ENCODE measurements at regions not wholly inside any gene's neighbourhood (a gene's known extent, or its start where the extent isn't known, plus 50 kb on each side); places are given as distances from the start of the nearest gene placed in this dataset.
"Not testable (repeated sequence)": the region's sequence is repeated elsewhere in the genome, so short reads cannot be mapped to it uniquely, and the experiment has no call there.

- DNase-seq = no peak
Observed at GRCh38 chr14:83646228-83646627, 1883.7 kb upstream of the FLRT2 start.

DNA sequence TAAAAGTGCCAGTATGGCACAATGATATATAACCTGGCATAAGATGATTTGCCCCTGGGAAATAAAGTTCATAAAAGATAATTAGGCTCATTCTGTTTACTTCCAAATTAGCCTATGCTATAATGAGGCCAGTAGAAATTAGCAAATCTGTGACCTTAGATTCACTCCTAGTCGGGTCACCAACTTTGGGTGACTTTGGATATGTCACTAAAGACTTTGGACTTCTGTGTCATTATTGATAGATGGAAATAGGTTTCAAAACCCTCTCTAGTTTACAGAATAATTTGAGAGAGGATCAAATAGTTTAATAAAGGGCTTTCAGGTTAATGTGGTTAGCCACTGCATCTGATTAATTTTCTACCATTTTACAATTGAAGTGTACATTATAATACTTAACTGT lies 1869.3 kb upstream of the FLRT2 start:
- DNase-seq = no peak

DNA sequence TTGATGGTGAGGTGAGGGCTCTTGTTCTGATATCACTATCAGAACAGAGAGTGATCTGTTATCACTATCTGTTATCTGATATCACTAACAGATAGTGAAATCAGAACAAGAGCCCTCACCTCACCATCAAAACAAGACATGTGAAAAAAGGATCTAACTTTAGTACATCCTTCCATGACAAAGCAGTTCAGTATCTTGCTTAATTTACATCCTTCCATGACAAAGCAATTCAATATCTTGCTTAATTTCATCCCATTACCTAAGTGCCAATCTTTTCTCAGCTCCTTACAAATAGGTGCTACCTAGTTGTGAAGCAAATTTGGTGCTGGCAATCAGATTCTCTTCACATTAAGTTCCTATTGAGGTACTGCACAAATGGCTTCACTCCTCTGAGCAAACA lies 1865.6 kb upstream of the FLRT2 start:
- no peak for DNase-seq

- DNase-seq = no peak
Observed at GRCh38 chr14:83689265-83689664, 1840.7 kb upstream of the FLRT2 start.

DNA sequence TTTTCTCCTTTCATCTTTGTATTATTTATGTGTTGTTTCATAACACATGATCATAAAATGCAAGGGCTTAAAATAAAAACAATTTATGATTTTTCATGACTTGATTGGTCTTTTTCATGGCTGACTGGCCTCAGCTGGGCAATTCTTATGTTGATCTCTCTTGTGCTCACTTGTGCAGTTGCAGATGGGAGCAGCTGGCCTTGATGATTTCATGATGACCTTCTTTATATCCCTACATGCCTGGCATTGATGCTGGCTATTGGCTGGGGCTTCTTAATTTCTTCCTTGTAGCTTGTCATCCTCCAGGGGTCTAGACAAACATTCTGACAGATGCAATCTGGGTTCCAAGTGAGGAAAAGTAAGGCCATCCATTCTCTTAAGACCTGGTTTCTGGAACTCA lies 1832.8 kb upstream of the FLRT2 start:
- DNase-seq = no peak

DNA sequence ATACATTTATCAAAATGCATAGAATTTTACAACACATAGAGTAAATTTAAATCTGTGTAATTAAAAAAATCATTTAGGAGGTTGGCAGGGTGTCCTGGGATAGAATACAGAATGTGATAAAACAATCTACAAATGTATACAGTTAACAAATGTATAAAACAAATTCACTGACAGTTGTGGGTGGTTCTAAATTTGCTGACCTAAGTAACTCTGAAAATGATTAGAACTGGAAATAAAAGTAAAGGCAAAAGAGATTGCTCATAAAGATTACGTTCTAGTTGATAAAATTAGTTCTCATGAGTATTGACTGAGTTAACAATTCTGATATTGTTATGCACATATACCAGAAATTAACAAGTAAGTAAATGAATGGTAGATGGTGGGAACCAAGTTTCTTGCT lies 1827.3 kb upstream of the FLRT2 start:
- no peak for DNase-seq

DNA sequence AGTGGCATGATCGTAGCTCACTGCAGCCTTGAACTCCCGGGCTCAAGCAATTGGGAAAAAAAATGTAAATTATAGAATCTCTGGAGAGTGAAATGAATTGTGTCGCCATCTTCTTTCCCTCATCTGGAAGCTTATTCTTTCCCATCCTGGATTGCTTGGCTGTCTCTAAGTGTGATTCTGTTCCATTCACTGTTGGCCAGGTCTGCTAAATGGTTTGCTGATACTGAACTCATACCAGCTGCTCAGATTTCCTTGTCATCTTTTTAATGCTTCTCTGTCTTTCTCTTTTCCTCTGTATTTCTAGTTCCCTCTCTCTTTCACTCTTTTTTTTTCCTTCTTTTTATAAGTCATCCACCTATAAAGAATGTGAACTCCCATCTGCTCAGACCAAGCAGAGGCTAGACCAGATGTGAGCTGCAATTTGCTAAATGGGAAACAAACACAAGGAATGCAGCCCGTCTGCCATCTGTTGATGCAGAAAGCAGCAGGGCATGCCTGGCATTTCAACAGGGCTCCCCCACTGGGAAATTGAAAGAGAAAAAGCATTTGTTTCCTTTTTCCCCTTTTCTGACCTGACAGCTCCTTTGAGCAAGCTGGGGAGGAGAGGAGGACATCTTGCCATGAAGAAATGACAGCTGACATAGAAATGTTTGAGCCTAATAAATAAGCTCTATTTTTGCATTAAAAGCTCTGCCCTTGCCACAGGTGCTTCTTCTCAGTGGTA lies 1823.6 kb upstream of the FLRT2 start:
- DNase-seq = no peak

- DNase-seq = no peak
Observed at GRCh38 chr14:83707056-83707455, 1822.9 kb upstream of the FLRT2 start.

DNA sequence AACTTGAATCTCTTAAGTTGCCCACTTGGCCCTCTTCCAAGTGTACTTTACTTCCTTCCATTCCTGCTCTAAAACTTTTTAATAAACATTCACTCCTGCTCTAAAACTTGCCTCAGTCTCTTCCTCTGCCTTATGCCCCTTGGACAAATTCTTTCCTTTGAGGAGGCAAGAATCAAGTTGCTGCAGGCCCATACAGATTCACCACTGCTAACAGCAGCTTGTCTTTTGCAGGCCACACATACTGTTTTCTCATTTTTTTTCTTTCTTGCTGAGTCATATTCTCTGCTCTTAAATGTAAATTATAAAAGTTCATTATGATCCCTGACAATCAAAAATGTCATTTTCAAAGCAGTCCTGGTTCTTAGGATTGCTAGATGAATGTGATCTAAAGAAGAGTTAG lies 1820.8 kb upstream of the FLRT2 start:
- no peak for DNase-seq

- no peak for DNase-seq
Observed at GRCh38 chr14:83711046-83711445, 1818.9 kb upstream of the FLRT2 start.

GRCh38 chr14:83712418-83713129 lies 1817.4 kb upstream of the FLRT2 start:
- no peak for DNase-seq

GRCh38 chr14:83713732-83714131 lies 1816.2 kb upstream of the FLRT2 start:
- no peak for DNase-seq

- no peak for DNase-seq
Observed at GRCh38 chr14:83714151-83714550, 1815.8 kb upstream of the FLRT2 start.

- not testable (repeated sequence) for DNase-seq
Observed at GRCh38 chr14:83719435-83719834, 1810.5 kb upstream of the FLRT2 start.

GRCh38 chr14:83733670-83734069 lies 1796.3 kb upstream of the FLRT2 start:
- no peak for DNase-seq

DNA sequence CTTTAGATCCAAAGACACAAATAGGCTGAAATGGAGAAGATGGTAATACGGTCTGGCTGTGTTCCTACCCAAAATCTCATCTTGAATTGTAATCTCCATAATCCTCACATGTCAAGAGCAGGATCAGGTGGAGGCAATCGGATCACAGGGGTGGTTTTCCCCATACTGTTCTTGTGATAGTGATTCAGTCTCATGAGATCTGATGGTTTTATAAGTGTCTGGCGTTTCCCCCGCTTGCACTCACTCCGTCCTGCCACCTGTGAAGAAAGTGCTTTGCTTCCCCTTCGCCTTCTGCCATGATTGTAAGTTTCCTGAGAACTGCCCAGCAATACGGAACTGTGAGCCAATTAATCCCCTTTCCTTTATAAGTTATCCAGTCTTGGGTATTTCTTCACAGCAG lies 1795.5 kb upstream of the FLRT2 start:
- no peak for DNase-seq

DNA sequence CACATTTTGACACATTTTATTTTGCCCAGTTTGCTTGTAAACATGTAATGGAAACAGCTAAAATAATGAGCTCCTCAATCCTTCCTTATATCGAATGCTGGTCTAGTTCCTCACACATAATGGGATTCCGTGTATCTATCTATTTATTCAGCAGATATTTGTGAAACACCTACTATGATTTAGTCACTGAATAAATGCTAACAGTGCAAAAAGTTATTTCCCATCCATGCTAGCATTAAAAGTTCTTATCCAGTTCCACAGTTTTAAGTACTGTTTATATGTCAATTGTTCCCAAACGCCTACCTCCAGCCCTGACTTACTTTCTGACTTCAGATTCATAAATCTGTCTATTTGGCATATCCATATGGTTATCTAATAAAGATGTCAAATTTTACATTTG lies 1788.7 kb upstream of the FLRT2 start:
- DNase-seq = no peak

DNA sequence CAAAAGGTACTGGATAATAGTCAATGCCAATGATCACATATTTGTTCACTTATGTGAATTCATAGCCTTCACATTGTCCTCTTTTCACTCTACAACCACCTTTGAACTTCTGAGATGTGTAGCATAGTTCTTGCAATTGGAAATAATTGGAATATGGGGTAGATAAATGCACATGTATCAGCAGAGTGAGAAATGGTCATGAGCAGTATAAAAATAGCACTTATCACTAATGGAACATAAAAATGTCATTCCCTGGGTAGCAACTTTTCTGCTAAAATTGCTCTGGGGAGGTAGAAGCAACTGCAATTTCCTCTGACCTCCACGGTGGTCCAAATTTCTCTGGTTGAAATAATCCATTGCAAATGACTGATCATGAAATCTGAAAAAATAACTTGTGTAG lies 1785.7 kb upstream of the FLRT2 start:
- no peak for DNase-seq

GRCh38 chr14:83744891-83745290 lies 1785.1 kb upstream of the FLRT2 start:
- DNase-seq = no peak

DNA sequence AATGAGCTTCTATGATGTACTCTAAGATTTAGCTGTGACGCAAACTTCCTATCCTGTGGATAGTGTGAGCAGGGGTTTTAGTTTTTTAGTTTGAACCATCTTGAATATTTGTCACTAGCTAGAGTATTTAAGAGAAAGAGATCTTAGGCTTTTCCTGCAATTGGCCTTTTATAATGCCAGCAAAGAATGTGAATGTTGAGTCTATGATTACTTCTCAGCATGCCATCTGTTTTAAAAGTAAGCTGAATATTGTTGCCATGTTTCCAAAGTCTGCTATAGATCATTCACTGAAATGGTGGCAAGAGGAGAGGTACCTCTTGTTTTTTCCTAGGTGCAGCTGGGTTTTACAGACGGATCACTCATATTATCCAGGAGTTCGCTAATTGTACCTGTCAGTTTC lies 1783.6 kb upstream of the FLRT2 start:
- no peak for DNase-seq

DNA sequence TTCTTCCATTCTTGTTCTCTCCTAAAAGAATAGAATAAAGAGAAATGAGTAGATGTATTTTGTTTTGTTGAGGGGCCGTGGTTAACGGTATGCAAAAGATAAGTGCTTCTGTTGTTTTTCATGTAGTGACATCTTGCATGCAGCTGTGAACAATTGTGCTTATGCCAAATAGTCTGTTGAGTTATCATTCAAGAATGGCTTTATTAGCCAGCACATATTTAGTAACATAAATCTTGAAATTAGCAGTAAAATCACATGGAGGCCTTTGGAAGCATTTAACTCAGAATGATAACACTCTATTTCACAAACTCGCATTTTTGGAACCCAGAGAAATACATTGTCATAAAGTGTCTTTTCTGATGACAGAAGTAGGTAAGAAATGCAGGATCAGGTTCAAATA lies 1772.0 kb upstream of the FLRT2 start:
- no peak for DNase-seq

DNA sequence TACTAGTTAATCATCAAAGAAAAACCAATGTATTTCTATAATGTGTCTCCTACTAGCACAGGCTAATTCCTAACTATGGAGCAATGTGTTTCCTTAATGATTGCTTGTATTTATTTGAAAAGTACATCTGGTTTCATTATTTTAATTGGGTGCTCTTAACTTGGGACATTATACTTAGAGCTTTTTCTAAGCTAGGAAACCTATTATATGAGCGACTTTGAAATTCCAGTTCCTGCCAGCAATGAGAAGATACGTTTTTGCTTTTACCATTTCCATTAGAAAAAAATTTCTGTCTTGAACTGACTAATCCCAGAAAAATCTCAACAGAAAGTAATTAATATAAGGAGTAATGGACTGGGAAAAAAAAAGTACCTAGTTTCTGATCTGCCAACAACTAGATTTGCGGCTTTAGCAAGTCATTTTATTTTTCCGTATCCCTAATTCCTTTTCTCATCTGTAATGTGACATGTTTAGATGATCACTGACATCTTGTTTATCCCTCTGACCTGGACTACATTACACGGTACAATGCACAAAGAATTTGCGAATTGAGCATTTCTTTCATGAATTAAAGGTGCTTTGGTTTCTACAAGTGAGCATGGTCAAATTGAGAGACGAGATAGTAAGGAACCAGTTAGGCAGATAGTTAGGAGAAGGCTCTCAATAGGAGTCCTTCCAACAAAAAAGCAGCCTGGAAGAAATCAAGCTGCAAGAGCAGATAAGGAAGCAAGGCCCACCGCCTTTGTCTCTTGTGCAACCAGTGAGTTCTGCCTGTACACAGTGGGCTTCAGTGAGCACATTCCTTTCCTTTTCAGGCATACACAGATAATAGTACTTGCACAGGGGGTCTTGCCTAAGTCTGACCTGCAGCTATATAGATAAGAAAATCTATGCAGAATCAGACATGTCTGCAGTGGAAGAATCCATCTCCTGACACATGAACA lies 1765.0 kb upstream of the FLRT2 start:
- no peak for DNase-seq

DNA sequence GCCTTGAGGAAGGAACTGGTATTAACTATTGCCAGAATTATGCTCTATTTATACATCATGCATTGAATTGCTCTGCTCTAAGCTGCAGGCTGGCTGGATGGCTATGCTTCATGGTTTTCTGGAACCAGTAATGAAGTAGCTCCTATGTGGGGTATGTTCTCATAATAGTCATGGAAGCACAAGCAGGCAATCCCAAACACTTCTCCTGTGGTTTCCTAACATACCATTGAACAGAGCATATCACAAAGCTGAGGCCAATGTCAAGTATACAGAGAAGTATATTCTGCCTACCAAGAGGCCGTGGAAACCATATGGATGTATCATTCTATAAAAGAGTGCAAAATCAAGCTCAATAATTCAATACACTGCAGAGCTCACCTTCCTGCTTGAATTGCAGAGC lies 1752.4 kb upstream of the FLRT2 start:
- no peak for DNase-seq

GRCh38 chr14:83779266-83779665 lies 1750.7 kb upstream of the FLRT2 start:
- no peak for DNase-seq
